ENCODE measurements at regions not wholly inside any gene's neighbourhood (a gene's known extent, or its start where the extent isn't known, plus 50 kb on each side); places are given as distances from the start of the nearest gene placed in this dataset.
"Not testable (repeated sequence)": the region's sequence is repeated elsewhere in the genome, so short reads cannot be mapped to it uniquely, and the experiment has no call there.

GRCh38 chr16:75924397-75924796 lies 198.1 kb upstream of the CPHXL start:
- DNase-seq (ENCODE audit: low spot score), result no peak

GRCh38 chr16:75927810-75928209 lies 201.5 kb upstream of the CPHXL start:
- DNase-seq (ENCODE audit: low spot score), result no peak

- no peak for DNase-seq (ENCODE audit: low spot score)
These were observed 202.0 kb upstream of the CPHXL start for GRCh38 chr16:75928295-75928694.

GRCh38 chr16:75929046-75929445 lies 202.8 kb upstream of the CPHXL start:
- DNase-seq (ENCODE audit: low spot score), result no peak

DNA sequence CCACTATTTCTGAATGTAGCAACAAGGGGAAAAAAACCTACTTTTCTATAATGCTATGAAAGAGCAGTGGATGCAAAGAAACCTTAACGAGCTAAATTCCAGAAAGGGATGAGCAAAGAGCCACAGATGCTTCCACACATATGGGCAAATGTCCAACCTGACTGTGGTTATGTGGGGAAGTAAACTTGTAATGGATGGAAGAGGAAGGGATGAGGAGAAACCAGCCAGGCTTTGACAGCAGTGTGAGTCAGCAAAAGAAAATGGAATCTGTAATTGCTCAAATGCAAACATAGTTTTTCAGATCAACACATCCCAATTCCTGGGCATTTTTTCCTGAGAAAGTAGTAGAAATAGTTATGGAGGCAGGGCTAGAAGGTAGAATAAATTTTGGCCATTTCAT lies 204.8 kb upstream of the CPHXL start:
- DNase-seq (ENCODE audit: low spot score), result no peak

- no peak for DNase-seq (ENCODE audit: low spot score)
These were observed 205.7 kb upstream of the CPHXL start for GRCh38 chr16:75931970-75932369.

DNA sequence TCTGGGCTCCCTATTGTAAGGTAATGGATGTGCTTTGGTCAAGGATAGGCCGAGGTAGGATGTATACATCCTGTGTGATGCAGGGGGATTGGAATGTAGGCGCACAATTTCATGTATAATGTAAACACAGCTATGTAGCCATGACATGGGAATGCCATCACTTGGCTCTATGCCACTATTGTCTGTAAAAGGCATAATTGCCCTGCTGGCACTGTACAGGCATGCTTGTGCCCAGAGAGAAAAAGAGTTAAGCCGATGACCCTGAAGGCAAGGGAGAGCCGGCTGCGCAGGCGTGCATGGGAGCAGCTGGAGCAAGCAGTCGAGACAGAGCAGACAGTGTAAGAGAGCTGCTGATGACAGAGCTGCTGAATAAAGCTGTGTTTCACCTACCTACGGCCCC lies 212.5 kb upstream of the CPHXL start:
- DNase-seq (ENCODE audit: low spot score), result no peak

GRCh38 chr16:75942351-75942750 lies 216.1 kb upstream of the CPHXL start:
- DNase-seq (ENCODE audit: low spot score), result no peak

DNA sequence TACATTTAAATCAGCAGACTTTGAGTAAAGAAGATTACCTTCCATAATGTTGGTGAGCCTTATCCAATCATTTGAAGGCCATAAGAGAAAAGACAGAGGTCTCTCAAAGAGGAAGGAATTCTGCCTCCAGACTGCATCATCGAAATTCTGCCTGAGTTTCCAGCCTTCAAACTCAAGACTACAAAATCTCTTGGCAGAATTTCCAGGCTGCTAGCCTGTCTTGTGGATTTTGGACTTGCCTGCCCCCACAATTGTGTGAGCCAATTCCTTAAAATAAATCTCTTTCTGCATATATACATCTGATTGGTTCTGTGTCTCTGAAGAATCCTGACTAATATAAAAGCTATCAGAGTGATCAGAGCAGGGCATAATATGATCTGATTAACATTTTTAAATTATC lies 216.6 kb upstream of the CPHXL start:
- no peak for DNase-seq (ENCODE audit: low spot score)

- no peak for DNase-seq (ENCODE audit: low spot score)
These were observed 217.6 kb upstream of the CPHXL start for GRCh38 chr16:75943705-75944514.

DNA sequence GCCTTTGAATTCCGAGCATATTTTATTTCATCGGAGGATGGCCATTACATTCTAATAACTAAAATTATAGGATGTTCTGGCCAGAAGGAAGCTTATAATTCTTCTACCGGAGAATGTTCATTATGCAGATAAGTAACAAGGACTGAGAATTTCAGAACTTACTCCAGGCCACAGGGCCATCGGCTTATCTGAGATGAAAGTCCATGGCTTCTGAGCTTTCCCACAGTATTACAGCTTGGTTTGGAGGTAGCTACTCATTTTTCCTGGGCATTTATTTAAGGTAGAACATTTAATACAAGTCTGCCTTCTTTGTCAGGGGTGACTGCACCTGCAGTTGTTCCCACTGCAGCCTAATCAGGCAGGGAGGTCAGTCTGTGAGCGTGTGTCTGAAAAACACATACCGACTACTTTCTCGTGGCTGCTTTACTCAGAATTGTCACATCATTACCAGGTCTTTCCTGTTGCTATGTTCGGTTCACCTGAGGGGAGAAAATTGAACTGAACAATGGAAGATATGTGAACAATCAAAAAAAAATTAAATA lies 219.7 kb upstream of the CPHXL start:
- DNase-seq (ENCODE audit: low spot score), result no peak

- DNase-seq (ENCODE audit: low spot score), result no peak
These were observed 221.4 kb upstream of the CPHXL start for GRCh38 chr16:75947626-75948239.

- no peak for DNase-seq (ENCODE audit: low spot score)
These were observed 222.2 kb upstream of the CPHXL start for GRCh38 chr16:75948441-75948840.

DNA sequence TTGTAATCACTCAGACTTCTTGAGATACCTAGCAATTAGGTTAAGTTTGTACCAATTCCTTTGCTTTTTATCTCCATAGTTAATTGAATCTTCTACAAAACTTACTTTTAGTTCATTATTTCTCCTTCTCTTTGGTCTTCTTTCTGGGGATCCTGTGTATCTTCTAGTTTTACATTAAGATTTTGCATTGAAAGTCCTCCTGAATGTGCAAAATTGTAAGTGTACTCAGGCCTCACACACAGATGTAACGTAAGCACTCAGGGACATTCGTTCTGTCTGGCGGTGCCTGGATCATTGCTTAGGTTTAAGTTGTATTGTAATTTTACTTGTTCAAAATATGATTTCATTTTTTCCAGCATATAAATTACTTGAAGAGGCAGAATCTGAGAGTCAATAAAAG lies 222.6 kb upstream of the CPHXL start:
- DNase-seq (ENCODE audit: low spot score), result no peak

GRCh38 chr16:75952124-75952523 lies 225.8 kb upstream of the CPHXL start:
- DNase-seq (ENCODE audit: low spot score), result no peak

DNA sequence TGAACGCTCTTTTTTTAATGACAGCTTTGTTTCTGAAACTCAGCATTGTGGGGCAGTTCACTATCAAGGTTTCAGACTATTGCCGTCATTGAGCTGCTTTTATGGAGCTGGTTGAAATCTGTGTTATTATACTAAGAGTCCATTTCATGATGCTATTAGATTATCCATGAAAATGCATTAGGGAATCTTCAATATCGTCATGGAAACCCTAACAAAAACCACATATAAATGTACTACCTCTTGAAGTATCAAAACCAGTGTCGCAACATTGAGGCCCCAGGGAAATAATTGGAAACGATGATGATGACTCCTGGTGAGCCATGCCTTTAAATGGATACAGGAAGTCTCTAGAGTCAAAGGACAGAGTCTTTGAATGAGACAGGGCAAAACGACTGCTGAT lies 231.6 kb upstream of the CPHXL start:
- DNase-seq (ENCODE audit: low spot score), result no peak

DNA sequence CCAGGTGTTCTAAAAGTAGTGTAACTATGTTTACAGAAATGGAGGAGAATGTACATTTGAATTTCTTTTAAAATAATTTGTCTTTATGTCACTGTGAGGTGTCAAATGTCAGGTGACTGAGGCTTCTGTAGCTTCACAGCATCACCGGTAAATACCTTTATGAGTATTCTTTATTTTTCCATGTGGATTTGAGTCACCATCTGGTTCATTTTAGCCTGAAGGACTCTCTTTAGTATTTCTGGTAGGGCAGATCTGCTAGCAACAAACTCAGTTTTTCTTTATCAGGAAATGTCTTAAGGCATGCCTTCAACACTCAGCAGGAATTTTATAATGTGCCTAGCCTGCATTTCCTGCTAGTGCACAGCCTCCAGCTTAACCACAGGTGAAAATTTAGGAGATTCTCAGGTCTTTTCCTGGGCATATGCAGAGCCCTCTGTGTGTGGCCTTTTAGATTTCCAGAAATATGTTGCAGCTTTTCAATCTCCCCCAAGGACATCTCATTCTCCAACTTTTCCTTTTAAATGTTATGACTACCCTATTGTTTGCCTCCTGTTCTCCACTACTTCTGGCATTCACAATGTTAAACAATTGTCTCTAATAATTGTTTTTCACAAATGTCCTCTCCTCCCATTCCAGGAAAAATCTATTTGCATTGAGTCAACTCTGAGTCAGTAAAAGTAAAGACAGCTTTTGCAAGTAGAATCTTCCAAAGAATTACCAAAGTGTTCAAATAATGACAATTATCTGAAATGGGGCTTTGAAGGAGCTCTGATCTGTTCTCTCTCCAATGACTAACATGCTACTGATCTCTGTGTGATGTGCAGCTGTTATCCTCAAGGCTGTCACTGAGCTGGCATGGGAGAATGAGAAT lies 239.4 kb upstream of the CPHXL start:
- no peak for DNase-seq (ENCODE audit: low spot score)

- not testable (repeated sequence) for DNase-seq (ENCODE audit: low spot score)
These were observed 242.8 kb upstream of the CPHXL start for GRCh38 chr16:75969120-75969519.

GRCh38 chr16:75971334-75971733 lies 245.0 kb upstream of the CPHXL start:
- no peak for DNase-seq (ENCODE audit: low spot score)

DNA sequence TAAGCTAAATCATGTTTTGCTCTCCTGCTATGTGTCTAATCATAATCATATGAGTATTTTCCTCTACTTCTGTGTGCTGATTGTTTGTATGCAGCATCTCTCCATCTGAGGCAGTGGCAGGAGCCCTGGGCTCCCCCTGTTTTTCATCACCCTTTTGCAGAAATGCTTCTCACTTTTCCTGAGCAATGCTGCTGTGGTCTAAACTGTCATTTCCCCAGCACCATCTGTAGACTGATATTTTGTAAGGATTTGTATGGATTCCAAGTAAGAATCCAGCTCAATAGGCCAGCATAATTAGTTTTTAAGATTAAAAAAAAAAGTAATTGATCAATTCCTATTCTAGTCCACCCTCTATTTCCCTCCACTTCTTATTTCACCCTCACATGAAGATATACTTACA lies 257.0 kb upstream of the CPHXL start:
- no peak for DNase-seq (ENCODE audit: low spot score)

GRCh38 chr16:75983741-75984381 lies 257.6 kb upstream of the CPHXL start:
- DNase-seq (ENCODE audit: low spot score), result no peak

DNA sequence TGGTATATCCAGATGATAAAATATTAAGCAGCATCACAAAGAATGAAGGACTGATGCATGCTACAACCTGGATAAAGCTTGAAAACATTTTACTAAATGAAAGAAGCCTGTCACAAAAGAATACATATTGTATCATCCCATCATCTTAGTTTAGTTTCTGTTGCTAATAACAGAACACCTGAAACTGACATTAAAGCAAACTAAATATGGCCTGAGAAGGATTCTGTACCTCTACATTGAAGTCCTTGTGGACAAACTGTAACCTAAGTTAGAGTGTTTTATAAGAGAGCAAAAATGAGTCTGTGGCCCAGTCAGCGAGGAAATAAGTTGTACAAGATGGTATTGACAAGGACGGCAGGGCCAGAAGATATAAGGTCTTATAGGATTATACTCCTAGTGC lies 261.0 kb upstream of the CPHXL start:
- DNase-seq (ENCODE audit: low spot score), result no peak

All from AG20443 (cell line).